HG03025 (cell line): ENCODE measurements at regions not wholly inside any gene's neighbourhood (a gene's known extent, or its start where the extent isn't known, plus 50 kb on each side); places are given as distances from the start of the nearest gene placed in this dataset.

Source experiments
- ATAC-seq: cut with Tn5 transposase; IDR thresholded peaks from one replicate; pipeline ENCODE4 v1.9.1; 2021; ENCODE audit warnings: mild to moderate bottlenecking, moderate library complexity; ENCODE audit not compliant: unreplicated experiment, low FRiP score

DNA sequence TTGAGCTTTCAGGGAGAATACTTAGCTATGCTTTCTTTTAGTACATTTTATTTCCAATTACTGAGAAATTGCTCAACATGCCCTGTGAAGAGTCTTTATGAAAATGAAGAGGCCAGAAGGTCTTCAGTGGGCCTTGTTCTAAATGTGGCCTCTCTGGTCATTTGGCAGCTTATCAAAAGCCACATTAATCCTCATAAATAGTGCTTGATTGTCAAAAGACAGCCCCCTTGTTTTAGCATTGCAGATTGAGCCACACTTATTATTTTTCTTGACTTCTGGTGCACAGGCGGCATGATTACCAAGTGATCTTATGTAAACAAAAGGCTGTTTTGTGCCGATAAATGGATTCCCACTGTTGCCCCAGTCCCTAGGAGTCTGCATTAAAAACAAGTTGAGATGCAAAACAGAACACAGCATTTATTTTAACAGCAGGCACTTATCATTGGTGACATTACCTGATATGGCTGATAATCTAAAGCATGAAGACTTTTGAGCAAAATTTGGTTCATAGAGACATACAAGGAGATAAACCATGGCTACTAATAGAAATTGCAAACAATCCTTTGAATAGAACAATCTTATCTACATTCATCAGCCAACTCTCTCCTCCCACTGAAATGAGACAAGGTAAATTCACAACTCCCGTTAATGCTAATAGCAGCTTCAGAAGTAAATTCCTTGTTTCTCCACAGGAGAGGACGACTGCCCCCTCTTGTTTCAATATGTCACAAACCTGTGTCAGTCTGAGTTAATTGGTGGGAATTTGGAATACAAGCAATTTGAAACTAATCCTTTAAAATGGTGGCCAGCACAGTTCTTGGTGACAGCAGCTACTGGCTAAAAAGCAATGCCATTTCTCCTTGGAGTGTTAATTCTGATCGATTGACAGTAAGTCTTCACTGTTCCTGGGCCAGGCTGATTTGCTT is 194.3 kb downstream of the NSUN3 start:
- no peak for ATAC-seq

DNA sequence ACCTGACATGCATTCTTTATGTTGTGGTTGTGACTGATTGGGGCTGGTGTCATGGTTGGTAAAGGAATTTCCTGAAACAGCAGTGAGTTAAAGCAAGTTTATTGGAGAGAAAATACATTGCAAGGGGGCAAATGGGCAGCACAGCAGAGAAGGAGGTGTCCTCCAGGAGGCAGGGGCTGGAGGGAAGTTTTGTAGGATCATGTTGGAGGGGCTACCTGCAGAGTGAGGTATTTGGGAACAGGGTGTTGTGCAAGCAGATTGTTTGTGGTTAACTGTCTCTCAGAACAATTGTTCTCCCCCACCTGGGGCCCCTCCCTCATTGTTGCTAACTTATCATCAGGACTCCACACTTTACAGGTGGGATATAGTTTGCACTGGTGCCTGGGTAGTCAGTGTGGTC is 196.0 kb downstream of the NSUN3 start:
- ATAC-seq, result no peak

DNA sequence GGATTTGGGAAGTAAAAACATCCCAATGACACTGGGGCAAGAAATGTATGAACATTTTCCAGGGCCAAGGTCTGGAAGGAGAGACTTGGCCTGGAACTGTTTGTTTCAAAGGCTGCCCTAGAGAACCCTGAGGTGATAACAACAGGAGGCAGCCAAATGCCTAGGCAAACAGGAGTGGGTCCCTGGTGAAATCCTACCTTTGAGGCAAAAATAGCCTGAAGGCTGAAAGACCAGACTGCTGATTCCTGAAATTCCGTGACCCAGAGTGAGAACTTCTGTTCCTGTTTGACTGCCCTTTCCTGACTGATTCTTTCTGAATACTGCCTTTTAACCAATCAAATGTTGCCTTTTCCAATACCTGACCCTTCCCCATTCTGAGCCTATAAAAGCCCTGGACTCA is 196.4 kb downstream of the NSUN3 start:
- no peak for ATAC-seq

DNA sequence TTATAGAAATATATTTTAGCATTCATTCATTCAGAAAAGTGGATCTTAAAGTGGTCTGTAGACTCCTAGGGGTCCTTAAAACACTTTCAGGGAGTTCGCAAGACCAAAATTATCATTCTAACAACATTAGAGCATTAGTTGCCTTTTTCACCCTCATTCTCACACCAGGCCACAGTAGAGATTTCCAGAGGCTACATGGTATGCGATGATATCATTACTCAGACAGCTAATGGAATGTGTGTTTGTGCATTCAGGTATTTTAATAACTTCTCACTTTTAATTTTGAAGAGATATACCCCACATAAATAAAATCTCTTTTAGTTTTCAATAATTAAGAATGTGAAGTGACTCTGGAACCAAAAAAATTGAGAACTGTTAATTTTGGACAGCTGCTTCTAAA is 206.9 kb downstream of the NSUN3 start:
- no peak for ATAC-seq

DNA sequence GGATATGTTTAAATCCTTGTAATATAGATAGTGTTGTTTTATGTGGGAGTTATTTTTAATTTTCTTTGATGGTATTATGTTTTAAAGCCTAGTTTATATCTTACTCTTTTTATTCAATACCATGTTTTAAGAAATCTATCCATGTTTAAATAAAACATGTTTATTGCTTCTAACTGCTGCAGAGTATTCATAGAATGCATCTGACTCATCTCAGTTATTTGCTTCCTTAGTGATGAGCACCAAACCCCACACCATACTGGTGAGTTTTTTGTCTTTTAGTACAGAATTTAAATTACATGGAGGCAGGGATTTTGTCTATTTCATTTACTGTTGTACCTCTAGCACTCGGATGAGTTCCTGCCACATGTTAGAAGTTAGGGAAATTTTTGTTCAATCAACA is 209.2 kb downstream of the NSUN3 start:
- no peak for ATAC-seq

DNA sequence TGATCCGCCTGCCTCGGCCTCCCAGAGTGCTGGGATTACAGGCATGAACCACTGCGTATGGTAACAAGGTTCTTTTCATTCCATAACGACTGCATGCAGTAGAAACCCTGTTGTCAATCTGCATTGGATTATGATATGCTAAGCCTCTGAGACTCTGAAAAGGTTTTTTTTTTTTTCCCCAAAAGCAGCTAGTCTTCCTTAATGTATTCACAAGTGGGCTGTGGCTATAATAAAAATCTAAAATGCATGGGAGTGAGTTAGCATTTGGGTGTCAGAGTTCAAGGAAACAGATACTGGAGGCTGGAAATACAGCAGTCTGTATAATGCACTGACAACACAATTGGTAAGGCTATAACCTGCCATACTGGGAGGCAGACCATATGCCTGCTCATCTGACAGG is 218.1 kb downstream of the NSUN3 start:
- ATAC-seq, result no peak

DNA sequence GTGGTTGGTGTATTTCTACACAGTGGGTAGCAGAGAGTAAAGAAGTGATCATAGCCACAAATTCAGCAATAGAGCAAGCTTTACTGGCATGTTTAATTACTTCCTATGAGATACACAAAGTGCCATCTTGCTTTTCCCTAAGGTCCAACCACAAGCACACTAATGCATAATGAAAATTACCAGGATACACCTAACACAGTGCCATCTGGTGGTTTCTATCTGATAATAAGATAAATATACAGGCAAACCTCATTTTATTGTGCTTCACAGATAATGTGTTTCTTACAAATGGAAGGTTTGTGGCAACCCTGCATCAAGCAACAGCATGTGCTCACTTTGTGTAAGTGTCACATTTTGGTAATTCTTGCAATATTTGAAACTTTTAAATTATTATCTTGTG is 223.0 kb downstream of the NSUN3 start:
- ATAC-seq, result no peak

DNA sequence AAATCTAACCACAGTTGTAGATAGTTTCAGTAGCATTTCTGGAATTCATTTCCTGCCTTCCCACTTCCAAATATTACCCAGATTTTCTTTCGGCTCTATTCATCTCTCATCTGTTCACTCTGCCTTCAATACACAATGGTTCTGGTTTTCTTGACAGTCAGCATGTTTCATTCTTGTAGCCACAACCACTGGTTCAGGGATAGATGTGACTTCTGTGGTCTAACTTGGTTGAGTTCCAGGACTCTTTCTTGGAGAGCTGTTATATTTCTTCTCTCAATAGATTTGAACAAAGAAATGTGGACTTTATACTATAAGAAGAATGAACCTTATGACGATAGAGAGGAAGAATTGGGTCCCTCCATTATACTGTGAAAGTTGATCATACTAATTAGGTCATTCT is 228.8 kb downstream of the NSUN3 start:
- no peak for ATAC-seq

DNA sequence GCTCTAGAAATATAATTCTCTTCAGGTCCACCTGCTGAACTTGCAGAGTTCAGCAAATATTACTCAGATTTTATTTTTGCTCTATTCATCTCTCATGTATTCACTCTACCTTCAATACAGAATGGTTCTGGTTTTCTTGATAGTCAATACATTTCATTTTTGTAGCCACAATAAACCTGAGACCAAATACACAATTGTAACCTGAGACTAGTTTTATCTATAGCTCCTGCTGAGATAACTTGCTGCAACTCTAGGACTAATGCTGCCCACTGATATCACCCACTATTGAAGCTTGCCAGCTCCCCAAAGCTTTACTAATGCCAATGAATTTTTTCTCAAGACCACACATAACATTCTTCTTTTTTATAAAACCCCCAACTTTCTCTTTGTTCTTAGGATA is 229.3 kb downstream of the NSUN3 start:
- no peak for ATAC-seq

DNA sequence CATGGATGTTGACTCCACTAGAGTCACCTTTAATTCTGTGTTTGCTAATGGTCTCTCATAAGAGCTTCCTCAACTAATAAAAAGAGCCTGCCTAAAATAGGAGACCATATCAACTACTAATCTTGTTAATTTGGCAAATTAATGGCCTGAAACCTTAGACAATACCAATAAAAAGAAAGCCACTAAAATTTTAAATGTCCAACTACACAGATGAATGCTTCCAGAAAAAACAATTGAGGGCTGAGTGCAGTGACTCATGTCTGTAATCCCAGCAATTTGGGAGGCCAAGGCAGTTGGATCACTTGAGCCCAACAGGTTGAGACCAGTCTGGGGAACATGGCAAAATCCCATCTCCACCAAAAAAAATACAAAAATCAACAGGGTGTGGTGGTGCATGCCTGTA is 230.9 kb downstream of the NSUN3 start:
- no peak for ATAC-seq

DNA sequence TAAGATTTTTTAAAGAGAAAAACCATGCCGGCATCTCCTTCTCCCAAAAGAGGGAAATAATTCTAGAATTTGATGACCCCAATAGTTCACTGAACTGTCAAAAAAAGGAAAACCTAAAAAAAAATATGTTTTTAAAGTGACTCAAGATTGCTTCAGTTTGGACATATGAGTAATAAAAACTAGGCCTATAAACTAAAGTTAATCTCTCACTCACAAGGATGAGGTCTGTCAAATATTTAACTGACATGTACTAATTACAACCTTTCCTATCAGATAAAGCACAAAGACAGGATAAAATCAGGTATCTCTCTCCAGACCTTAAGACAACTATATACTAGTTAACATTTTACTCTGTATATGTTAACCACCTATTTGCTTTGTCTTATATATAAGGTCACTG is 231.9 kb downstream of the NSUN3 start:
- ATAC-seq, result no peak

DNA sequence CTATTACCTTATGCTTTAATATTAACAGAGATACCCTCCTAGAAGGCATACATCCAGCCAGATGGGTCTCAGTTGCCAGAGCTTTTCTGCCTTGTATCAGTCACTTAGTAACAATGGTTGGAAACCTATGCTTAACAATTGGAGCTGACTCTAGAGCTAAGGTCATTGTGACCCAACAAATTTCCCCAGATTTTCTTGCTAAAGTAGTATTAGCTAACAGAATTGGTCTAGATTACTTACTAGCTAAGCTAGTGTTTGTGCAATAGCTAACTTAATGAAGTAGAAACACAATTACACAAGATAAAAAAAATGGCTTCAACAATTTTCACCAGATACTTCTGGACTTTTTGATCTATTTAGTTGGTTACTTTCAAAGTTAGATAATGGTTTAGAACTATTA is 236.9 kb downstream of the NSUN3 start:
- no peak for ATAC-seq

DNA sequence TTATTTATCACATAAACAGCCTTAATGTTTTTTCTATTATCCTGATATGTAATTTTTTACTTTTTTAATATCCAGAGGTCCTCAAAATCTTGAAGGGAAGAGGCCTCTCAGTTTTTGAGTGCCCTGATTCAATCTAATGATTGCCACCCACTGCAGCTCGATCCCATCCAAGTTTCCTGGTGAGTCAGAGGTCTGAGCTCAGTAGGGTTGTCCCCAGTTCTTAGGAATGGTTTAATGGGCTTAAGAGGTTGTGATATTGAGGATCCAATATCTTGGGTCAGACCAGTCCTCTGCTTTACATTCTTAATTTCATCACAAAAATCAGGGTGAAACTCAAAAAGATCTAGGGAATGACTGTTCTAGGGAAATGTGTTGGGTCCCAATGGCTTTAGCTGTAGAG is 238.5 kb downstream of the NSUN3 start:
- no peak for ATAC-seq

DNA sequence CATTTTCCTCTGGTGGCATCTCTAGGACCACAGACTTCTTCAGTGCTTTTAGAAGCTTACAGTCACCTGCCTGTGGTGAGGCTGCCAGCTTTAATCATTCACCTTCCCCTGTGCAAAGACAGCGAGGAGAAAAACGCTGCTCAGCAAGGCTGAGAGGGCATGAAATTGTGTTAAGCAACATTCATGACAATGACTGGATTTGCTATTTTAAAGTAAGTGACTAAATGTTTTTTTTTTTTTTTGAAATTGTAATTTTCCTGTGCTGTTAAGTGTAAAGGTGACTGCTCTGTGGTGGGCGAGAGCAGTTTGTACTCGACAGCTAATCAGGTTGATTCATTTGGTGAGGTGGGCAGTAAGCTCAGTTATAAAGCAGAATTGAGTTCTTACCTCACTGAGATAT is 240.4 kb downstream of the NSUN3 start:
- no peak for ATAC-seq

DNA sequence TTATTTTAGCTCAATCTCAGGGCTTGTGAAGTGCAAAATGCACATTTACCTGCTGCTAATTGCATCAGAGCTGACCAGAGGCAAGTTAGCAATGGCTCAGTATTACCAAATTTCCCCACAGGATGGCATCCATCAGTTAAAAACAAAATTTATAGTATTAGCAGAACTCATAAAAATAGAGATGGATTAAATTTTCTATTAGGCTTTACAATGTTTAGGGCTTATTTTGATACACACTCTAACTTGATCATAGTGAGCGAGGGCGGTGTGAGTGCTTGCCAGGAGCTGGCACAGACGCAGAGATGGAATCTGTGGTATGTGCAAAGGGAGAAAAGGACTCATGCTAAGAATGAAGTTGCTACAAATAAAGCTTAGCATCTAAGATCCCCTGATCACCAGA is 241.0 kb downstream of the NSUN3 start:
- ATAC-seq, result no peak

DNA sequence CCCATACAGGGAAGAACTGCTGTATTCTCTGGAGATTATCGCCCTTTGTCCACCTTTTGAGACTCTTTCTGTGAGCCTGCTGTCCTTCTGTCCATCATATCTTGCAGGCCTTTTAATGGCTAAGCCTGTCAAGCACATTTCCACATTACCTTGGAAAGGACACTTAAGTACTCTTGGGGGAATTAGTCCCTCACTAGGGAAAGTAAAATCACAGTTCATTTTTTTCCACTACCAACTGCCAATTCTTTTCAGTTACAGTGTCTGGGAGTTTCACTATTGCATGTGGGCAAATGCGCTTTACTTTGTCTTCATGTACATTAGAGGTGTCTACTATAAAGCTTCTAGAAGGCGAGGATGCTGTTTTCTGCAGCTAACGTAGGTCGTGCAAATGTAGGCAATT is 242.1 kb downstream of the NSUN3 start:
- no peak for ATAC-seq

DNA sequence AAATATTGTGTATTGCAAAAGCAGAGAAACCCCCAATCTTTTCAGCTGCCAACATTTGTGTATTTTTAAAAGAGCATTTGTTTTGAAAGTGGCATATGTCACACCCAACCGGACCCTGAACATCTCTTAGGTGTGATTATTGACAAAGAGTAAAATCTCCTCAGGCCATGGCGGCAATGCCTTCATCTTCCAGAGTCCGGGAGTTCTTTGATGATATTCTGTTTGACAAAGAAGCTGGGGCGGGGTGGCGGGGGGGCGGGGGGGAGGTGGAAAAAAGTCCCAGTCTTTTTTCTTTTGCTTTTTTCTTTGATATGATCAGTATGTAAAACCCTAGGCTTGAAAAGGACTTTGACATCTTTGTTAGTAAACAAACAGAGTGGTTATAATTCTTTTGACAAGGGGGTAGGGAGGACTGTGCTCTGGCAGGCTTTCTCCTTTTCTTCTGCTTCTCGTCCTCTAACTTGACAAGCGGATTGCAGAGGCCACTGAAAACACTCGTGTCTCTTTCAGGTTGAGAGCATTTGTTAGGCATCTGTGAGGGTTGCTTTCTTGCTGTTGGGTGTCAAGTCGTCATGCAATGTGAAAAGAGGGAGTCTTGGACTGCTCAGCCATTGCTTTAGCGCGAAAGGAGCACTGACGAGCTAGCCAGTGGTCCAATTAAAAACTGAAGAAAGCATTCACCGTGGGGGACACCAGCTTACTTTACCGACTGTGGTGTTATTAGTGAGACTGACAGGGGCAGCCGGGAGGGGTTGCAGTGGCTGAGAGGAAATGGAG is 243.2 kb downstream of the NSUN3 start:
- ATAC-seq, result no peak

DNA sequence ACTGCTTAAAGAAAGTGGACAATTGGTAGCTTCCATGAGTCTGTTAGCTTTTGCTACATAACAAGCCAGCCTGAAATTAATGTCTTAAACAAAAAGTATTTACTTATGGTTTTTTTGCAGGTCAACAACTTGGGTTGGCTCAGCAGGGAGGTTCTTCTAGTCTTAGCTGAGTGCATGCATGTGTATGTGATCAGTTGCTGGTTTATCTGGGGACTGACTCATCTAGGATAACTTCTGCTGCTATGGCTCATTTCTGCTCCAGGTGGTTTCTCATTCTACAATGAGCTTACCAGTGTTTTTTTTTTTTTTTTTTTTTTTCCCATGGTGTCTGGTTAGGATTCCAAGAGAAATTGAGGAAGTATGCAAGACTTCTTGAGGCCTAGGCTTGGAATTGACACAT is 244.7 kb downstream of the NSUN3 start:
- ATAC-seq, result no peak

DNA sequence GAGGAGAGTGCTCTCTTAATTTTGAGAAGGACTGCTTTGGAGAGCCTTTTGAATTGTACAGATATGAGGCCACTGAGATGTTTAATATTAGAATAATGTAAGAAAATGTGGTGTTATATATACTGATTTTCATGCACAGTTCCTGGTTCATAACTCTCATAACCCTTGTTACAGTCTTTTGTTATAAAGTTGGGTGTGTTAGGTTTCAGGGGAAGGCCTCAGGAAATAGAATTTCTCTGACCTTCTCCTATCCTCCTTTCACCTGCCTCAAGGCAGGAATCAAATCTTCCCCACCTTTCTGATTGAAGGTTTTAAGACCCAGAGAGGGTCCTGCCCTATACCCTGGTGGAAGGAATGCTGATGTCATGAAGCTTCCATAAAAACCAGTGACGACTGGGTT is 245.9 kb downstream of the NSUN3 start:
- ATAC-seq, result no peak

DNA sequence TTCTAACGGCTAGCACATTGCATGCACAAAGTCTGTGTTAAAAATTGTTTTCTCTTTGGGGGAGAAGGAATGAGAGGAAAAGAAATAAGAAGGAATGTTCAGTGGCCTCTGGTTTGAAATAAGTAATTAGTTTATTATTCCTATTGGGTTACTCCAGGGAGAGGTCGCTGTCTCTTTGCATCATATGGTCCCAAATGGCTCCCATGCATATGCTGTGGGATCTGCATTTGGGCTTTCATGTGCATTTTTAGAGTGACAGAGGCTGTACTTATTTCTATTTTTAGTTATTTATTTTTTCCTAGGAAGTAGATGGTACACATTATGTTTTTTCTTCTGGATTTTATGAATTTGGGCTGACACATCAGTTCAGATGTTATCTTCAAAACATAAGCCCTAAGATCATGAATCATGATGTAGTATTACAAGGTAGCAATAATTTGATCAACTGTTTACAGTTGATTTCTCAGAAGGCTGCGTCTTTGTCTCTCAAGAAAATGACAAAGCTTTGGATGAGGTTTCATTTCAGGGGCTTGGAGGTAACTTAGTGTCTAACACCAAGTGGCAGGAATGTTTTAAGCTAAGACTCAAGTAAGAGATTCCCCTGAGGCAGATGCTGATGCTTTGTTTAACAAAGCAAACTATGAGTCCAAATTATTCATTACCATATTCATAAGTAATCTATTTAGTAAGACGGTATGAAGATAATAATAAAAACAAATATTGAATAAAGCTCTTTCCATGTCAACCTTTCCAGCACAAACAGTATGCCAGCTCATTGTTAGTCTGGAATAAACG is 247.7 kb downstream of the NSUN3 start:
- no peak for ATAC-seq

DNA sequence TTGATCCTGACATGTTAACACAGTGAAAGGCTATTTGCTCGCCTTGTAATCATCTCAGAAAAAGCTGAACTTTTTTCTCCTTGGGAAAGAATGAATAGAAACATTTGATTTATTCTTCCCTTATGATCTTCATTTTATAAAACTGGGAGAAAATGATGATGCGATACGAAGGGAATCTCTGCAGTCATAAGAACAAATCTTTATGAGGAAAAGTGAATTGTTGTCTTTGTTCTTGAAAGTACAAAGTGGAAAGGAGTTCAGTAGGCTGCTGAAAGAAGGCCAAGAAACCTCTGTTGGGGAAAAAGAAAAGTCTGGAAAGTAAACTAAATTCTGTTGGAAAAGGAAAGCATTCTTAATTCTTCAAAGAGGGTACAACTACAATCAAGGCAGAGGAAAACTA is 248.8 kb downstream of the NSUN3 start:
- no peak for ATAC-seq
